ENCODE measurements at regions not wholly inside any gene's neighbourhood (a gene's known extent, or its start where the extent isn't known, plus 50 kb on each side); places are given as distances from the start of the nearest gene placed in this dataset.
"Not testable (repeated sequence)": the region's sequence is repeated elsewhere in the genome, so short reads cannot be mapped to it uniquely, and the experiment has no call there.

- intact Hi-C loops (cut with DNase I): no loop called here
- no peak for DNase-seq
Observed at GRCh38 chr16:17744921-17745572, 274.3 kb upstream of the XYLT1 start.

- DNase-seq: no peak
- intact Hi-C loops (cut with DNase I): no loop called here
Observed at GRCh38 chr16:17743578-17743977, 272.8 kb upstream of the XYLT1 start.

GRCh38 chr16:17743158-17743557 lies 272.4 kb upstream of the XYLT1 start:
- intact Hi-C loops (cut with DNase I): no loop called here

GRCh38 chr16:17735099-17735498 lies 264.3 kb upstream of the XYLT1 start:
- intact Hi-C loops (cut with DNase I); DNase-seq: not testable (repeated sequence)

More at GRCh38 chr16:17743158-17743557, 272.4 kb upstream of the XYLT1 start:
- DNase-seq: no peak

- intact Hi-C loops (cut with DNase I): no loop called here
- no peak for DNase-seq
Observed at GRCh38 chr16:17729820-17730219, 259.1 kb upstream of the XYLT1 start.

GRCh38 chr16:17728196-17728595 lies 257.4 kb upstream of the XYLT1 start:
- no peak for DNase-seq
- intact Hi-C loops (cut with DNase I): no loop called here

- intact Hi-C loops (cut with DNase I): no loop called here
- DNase-seq: no peak
Observed at GRCh38 chr16:17724242-17724898, 253.6 kb upstream of the XYLT1 start.

GRCh38 chr16:17723531-17724134 lies 252.9 kb upstream of the XYLT1 start:
- no peak for DNase-seq
- intact Hi-C loops (cut with DNase I): no loop called here

- no peak for DNase-seq
- intact Hi-C loops (cut with DNase I): no loop called here
Observed at GRCh38 chr16:17718495-17718894, 247.7 kb upstream of the XYLT1 start.

- intact Hi-C loops (cut with DNase I): no loop called here
- DNase-seq: no peak
Observed at GRCh38 chr16:17705847-17706246, 235.1 kb upstream of the XYLT1 start.

GRCh38 chr16:17696616-17697015 lies 225.9 kb upstream of the XYLT1 start:
- DNase-seq: no peak
- intact Hi-C loops (cut with DNase I): no loop called here

GRCh38 chr16:17692484-17692883 lies 221.7 kb upstream of the XYLT1 start:
- DNase-seq: no peak
- intact Hi-C loops (cut with DNase I): no loop called here

GRCh38 chr16:17691899-17692176 lies 221.1 kb upstream of the XYLT1 start:
- DNase-seq: no peak
- intact Hi-C loops (cut with DNase I): no loop called here

- intact Hi-C loops (cut with DNase I): no loop called here
- no peak for DNase-seq
Observed at GRCh38 chr16:17691106-17691898, 220.5 kb upstream of the XYLT1 start.

- no peak for DNase-seq
- intact Hi-C loops (cut with DNase I): no loop called here
Observed at GRCh38 chr16:17685447-17685846, 214.7 kb upstream of the XYLT1 start.

- intact Hi-C loops (cut with DNase I): no loop called here
- DNase-seq: no peak
Observed at GRCh38 chr16:17683281-17683680, 212.5 kb upstream of the XYLT1 start.

- no peak for DNase-seq
- intact Hi-C loops (cut with DNase I): no loop called here
Observed at GRCh38 chr16:17676171-17676570, 205.4 kb upstream of the XYLT1 start.

- intact Hi-C loops (cut with DNase I): no loop called here
- DNase-seq: no peak
Observed at GRCh38 chr16:17668386-17668785, 197.6 kb upstream of the XYLT1 start.

- DNase-seq: no peak
- intact Hi-C loops (cut with DNase I): no loop called here
Observed at GRCh38 chr16:17666293-17666692, 195.5 kb upstream of the XYLT1 start.

- intact Hi-C loops (cut with DNase I): no loop called here
- DNase-seq: no peak
Observed at GRCh38 chr16:17658881-17659280, 188.1 kb upstream of the XYLT1 start.

Data from head of caudate nucleus (tissue), 42 donors.